ENCODE measurements at regions not wholly inside any gene's neighbourhood (a gene's known extent, or its start where the extent isn't known, plus 50 kb on each side); places are given as distances from the start of the nearest gene placed in this dataset.

DNA sequence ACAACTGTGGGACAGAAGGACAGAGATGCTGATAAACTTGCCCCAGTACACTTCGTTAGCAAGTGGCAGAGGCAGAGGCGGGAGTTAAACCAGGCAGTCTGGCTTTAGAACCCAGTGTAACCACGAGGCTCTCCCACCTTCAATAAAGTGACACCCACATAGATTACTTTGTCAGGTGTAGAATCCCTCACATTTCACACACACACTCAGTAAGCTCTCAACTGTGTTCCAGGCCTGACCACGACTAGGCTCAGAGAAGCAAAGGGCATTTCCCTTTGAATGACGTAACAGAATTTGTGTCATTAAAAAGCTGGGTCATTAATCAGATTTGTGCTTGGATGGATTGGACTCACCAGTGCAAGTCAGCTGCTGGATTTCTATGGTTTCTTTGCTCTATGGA lies 118.3 kb upstream of the RCN1 start:
- no peak for DNase-seq (ENCODE audit: low spot score)
- TF ChIP-seq, protein P1, sequence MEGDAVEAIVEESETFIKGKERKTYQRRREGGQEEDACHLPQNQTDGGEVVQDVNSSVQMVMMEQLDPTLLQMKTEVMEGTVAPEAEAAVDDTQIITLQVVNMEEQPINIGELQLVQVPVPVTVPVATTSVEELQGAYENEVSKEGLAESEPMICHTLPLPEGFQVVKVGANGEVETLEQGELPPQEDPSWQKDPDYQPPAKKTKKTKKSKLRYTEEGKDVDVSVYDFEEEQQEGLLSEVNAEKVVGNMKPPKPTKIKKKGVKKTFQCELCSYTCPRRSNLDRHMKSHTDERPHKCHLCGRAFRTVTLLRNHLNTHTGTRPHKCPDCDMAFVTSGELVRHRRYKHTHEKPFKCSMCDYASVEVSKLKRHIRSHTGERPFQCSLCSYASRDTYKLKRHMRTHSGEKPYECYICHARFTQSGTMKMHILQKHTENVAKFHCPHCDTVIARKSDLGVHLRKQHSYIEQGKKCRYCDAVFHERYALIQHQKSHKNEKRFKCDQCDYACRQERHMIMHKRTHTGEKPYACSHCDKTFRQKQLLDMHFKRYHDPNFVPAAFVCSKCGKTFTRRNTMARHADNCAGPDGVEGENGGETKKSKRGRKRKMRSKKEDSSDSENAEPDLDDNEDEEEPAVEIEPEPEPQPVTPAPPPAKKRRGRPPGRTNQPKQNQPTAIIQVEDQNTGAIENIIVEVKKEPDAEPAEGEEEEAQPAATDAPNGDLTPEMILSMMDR (IDR thresholded peaks at IDR 0.05) = no peak
- H3K4me3 ChIP-seq = no peak overlapping the region
- no peak overlapping the region for H3K27ac ChIP-seq

DNA sequence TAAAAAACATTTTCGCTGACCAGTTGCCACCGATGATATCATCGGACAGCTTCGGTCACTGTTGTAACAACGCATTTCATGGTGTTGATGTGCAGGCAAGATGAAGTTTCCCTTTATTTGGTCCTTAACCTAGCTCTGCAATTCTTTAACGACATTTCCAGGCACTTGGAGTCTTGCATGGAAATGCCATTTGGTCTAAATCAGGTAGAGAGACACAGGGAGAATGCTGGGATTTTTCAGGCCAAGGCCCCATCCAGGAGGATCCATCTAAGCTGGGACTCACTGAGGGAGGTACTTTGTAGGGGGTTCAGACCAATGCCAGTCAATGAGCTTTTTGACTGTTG lies 121.5 kb upstream of the RCN1 start:
- TF ChIP-seq, protein P1 (IDR thresholded peaks at IDR 0.05) = no peak
- H3K27ac ChIP-seq = no peak overlapping the region
- DNase-seq (ENCODE audit: low spot score) = no peak
- H3K4me3 ChIP-seq = no peak overlapping the region

DNA sequence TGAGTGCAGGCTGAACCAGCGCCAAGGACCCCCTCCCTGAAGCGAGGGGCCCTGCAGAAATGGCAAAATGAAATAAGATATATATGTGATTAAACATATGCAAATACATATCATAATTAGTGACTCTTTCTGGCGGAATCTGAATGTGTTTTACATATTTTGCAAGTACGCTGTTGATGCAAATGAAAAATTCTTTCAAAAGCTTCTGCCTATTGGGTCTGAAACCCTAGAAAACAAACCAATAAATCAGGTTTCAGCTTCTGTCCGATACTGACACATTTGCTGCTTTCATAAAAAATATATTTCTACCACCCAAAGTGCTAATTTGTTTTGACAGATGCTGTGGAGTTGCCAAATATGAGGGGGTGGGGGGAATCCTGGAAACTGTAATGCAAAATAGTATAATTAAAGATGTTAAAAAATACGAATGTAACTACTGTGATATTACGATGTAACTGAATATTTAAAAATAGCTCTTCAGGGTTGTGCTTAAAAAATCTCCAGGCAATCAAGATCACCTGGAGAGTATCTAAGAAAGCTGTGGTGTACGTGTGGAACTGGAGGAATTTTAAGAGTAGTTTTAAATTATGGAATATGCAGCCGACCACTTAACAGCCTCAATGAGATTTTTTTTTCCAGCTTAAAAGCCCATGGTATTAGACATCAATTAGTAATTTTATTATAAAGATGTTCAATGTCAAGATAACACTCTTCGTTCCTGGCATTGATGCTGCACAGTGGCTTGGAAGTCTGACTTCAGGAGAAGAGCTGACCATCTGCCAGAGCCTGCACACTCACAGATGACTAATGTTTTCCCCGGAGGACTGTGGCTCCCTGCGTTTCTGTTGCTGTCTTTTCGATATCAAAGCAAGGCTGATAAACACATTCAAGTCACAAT lies 122.2 kb upstream of the RCN1 start:
- Histone ChIP-seq H3K27ac (no peak overlapping the region), H3K4me3 (no peak overlapping the region)
- TF ChIP-seq, protein P1 (IDR thresholded peaks at IDR 0.05) = no peak
- DNase-seq (ENCODE audit: low spot score) = no peak

DNA sequence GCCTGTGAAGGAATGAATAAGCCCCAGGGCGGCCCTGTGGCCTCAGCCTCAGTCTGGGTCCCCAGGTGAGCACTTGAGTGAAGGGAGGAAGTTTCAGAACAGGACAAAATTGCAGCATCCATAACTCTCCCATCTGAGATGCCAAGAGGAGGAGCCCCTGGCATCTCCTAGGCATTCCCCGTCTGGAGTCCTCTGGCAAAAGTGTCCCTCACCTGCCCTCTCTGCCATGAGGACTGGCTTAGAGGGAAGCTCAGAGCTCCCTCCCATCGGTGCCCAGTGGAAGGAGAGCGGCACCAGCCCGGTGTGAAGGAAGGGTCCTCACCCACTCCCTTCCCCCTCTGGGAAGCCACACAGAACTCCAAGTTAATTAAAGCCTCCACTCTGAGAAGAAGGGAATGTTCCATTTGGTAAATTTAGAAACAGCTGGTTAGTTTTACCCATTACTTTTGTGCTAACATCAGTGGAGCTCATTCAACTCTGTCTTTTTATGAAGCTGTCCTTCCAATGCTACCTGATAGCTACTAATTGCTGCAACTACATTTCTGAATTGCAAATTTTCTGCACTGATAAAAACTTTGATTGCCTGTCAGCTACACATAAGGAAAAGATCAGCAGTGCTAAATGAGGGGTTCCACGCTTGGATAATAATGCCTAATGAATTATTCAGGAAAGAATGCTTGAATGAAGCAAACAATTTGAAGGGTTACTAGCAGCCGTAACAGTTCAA lies 123.3 kb upstream of the RCN1 start:
- DNase-seq (ENCODE audit: low spot score) = no peak
- Histone ChIP-seq H3K4me3 (no peak overlapping the region), H3K27ac (no peak overlapping the region)
- TF ChIP-seq, protein P1 (IDR thresholded peaks at IDR 0.05) = no peak

DNA sequence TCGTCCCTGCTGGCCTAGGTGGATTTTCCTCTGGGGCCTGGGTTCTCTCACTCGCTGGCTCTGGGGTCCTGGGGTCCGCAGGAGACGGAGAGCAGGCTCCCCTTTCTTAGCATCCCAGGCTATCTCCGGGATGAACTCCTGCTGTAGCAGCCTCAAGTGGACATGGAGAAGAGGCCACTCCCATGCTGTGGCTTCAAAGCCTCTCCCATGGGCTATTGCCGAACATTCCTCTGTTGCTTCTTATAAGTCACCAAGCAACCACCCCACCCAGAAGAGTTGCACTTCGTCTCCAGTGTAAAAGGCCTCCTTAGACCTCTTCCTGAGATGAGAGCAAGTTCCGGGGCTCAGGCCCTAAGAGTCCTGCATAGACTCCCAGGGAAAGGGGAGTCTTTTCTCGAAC lies 124.0 kb upstream of the RCN1 start:
- H3K27ac ChIP-seq = no peak overlapping the region
- H3K4me3 ChIP-seq = no peak overlapping the region
- DNase-seq (ENCODE audit: low spot score) = no peak
- TF ChIP-seq, protein P1 (IDR thresholded peaks at IDR 0.05) = no peak

DNA sequence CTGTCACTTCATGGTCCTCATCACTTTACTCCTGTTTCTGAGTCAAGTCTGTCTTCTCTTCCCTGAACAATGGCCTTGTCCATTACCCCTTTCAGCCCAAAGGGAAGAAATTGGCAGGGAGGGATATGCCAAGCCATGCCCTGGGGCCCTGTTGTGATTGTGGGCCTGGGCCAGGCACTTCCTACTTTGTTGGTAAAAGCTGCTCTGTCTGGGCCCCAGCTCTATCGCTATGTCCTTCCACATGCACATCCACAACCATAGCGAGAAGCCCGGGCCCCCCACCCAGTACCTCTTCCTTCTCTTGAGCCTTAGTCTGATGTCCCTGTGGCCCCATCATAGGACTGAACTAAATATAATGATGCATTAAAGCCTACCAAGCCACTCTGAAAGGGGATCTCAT lies 126.7 kb upstream of the RCN1 start:
- DNase-seq (ENCODE audit: low spot score) = no peak
- H3K4me3 ChIP-seq = no peak overlapping the region
- no peak overlapping the region for H3K27ac ChIP-seq
- TF ChIP-seq, protein P1 (IDR thresholded peaks at IDR 0.05) = no peak

DNA sequence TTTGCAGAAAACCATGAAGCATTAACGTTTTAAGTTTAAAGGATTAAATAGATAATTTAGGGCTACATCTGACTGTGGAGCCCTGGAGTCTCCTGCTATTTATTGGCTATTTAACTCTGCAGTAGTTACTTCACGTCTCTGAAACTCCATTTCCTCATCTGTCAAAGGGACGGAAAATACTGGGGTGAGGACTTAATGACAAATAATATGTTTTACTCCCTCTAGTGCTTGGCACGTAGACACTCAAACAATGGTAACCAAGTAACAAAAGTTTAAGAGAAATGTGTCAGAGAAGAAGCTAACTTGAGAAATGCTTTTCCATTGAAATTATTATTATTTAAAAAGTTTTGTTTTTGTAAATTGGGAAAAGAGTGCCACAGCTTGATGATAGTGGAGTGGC lies 130.7 kb upstream of the RCN1 start:
- TF ChIP-seq, protein P1 (IDR thresholded peaks at IDR 0.05) = no peak
- no peak overlapping the region for H3K27ac ChIP-seq

More for the DNA sequence above, 130.7 kb upstream of the RCN1 start:
- no peak for DNase-seq (ENCODE audit: low spot score)
- H3K4me3 ChIP-seq = no peak overlapping the region
